ENCODE measurements at regions not wholly inside any gene's neighbourhood (a gene's known extent, or its start where the extent isn't known, plus 50 kb on each side); places are given as distances from the start of the nearest gene placed in this dataset.
"Not testable (repeated sequence)": the region's sequence is repeated elsewhere in the genome, so short reads cannot be mapped to it uniquely, and the experiment has no call there.

- peak; percentile 88 for DNase-seq (ENCODE audit: low spot score)
These were observed 416.9 kb downstream of the PSAT1 start for GRCh38 chr9:78713614-78714405.

GRCh38 chr9:78714576-78714975 is 417.7 kb downstream of the PSAT1 start:
- DNase-seq (ENCODE audit: low spot score), result peak; percentile 81

- DNase-seq (ENCODE audit: low spot score), result not testable (repeated sequence)
These were observed 422.1 kb downstream of the PSAT1 start for GRCh38 chr9:78719029-78719428.

GRCh38 chr9:78724896-78725295 is 428.0 kb downstream of the PSAT1 start:
- DNase-seq (ENCODE audit: low spot score), result no peak

GRCh38 chr9:78725503-78725902 is 428.6 kb downstream of the PSAT1 start:
- DNase-seq (ENCODE audit: low spot score), result no peak

GRCh38 chr9:78745331-78745730 is 448.4 kb downstream of the PSAT1 start:
- no peak for DNase-seq (ENCODE audit: low spot score)

- no peak for DNase-seq (ENCODE audit: low spot score)
These were observed 449.1 kb downstream of the PSAT1 start for GRCh38 chr9:78746010-78746409.

- no peak for DNase-seq (ENCODE audit: low spot score)
These were observed 456.1 kb downstream of the PSAT1 start for GRCh38 chr9:78753039-78753438.

GRCh38 chr9:78756813-78757510 is 460.0 kb downstream of the PSAT1 start:
- DNase-seq (ENCODE audit: low spot score), result no peak

- DNase-seq (ENCODE audit: low spot score), result no peak
These were observed 466.5 kb downstream of the PSAT1 start for GRCh38 chr9:78763424-78763823.

GRCh38 chr9:78765861-78766260 is 468.9 kb downstream of the PSAT1 start:
- no peak for DNase-seq (ENCODE audit: low spot score)

GRCh38 chr9:78767490-78767889 is 470.6 kb downstream of the PSAT1 start:
- DNase-seq (ENCODE audit: low spot score), result no peak

- DNase-seq (ENCODE audit: low spot score), result no peak
These were observed 472.8 kb downstream of the PSAT1 start for GRCh38 chr9:78769690-78770089.

GRCh38 chr9:78775211-78775610 is 478.3 kb downstream of the PSAT1 start:
- no peak for DNase-seq (ENCODE audit: low spot score)

GRCh38 chr9:78775696-78776295 is 478.9 kb downstream of the PSAT1 start:
- no peak for DNase-seq (ENCODE audit: low spot score)

- DNase-seq (ENCODE audit: low spot score), result no peak
These were observed 480.8 kb downstream of the PSAT1 start for GRCh38 chr9:78777747-78778146.

- no peak for DNase-seq (ENCODE audit: low spot score)
These were observed 481.4 kb downstream of the PSAT1 start for GRCh38 chr9:78778318-78778717.

- no peak for DNase-seq (ENCODE audit: low spot score)
These were observed 482.0 kb downstream of the PSAT1 start for GRCh38 chr9:78778861-78779374.

GRCh38 chr9:78781681-78782080 is 484.8 kb downstream of the PSAT1 start:
- peak; percentile 67 for DNase-seq (ENCODE audit: low spot score)

GRCh38 chr9:78782234-78782633 is 485.3 kb downstream of the PSAT1 start:
- DNase-seq (ENCODE audit: low spot score), result no peak

GRCh38 chr9:78782858-78783257 is 485.9 kb downstream of the PSAT1 start:
- DNase-seq (ENCODE audit: low spot score), result no peak

GRCh38 chr9:78783743-78784142 is 486.8 kb downstream of the PSAT1 start:
- DNase-seq (ENCODE audit: low spot score), result no peak

GRCh38 chr9:78786794-78787193 is 489.9 kb downstream of the PSAT1 start:
- peak; percentile 55 for DNase-seq (ENCODE audit: low spot score)

Data from A172 (cell line).